ENCODE measurements at regions not wholly inside any gene's neighbourhood (a gene's known extent, or its start where the extent isn't known, plus 50 kb on each side); places are given as distances from the start of the nearest gene placed in this dataset.

DNA sequence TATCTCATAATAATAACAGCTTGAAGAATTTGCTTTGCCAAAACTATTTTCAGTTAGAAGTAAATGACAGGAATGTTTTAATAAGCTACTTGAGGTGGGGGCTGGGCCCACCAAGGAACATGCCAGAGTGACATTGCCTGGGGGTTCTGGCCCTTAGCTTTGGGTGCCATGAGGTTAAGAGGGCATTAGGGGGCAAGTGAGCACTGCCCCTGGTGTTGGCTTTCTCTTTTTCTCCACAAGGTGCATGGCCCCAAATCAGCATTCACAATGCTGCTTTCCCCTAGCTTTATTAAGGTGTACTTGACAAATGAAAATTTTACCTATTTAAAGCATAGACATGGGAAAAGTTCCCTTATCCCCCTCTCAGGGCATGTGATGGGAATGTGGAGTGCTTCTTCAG, 305.4 kb downstream of the TENT4A start:
- H3K27ac Mint-ChIP-seq = no peak overlapping the region
- POLR2A ChIA-PET = no interaction called here
- peaks cover 16% of the 10 kb centered on the region for H3K9me3 ChIP-seq (ENCODE audit: low read length)
- no peaks in the 10 kb centered on the region for H3K27me3 Mint-ChIP-seq
- H3K27me3 ChIP-seq (ENCODE audit: insufficient read depth, low read length, poor library complexity, severe bottlenecking) = no peaks in the 10 kb centered on the region
- H3K4me3 Mint-ChIP-seq = no peak overlapping the region
- CTCF ChIA-PET = no interaction called here
- no peaks in the 10 kb centered on the region for H3K36me3 Mint-ChIP-seq
- H3K9me3 Mint-ChIP-seq = peaks cover 6 to 30% (median 19%) of the 10 kb centered on the region in 5 donors
- H3K4me3 ChIP-seq (ENCODE audit: low read length) = no peak overlapping the region
- DNase-seq = no peak
- H3K4me1 Mint-ChIP-seq = no peaks in the 10 kb centered on the region
- H3K27ac ChIP-seq (ENCODE audit: low read depth, low read length) = no peak overlapping the region
- no peaks in the 10 kb centered on the region for H3K4me1 ChIP-seq (ENCODE audit: insufficient read depth, low read length)
- H3K36me3 ChIP-seq (ENCODE audit: insufficient read depth, low read length) = no peaks in the 10 kb centered on the region

DNA sequence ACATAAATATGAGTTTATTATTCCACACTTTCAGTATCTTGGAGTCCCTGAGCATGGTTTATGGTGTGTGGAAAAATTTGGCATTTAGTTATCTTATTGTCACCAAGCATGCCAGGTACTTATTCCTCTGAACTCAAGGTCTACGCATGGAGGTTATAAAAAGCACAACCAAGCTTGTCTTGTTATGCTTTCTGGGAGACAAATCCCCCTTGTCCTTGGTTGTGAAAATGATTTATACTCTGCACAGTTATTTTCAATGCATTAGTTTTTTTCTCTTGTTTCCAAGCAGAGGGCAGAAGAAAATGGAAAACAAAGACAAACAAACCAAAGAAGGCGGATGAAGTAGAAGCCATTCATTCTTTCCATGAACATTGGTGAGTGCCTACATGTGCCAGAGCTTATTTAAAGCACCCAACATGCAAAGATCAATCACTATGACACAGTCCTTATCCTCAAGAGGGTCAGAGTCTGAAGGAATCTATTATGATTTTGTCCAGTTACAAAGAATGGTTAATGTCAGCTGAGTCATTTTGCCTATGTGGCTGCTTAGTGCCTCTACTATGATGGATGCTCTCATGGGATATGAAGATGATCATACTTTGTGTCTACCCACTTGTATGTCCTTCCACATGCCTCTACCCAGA, 323.1 kb downstream of the TENT4A start:
- no peak overlapping the region for H3K27ac ChIP-seq (ENCODE audit: low read depth, low read length)
- Mint-ChIP-seq H3K36me3 (no peaks in the 10 kb centered on the region), H3K4me3 (no peak overlapping the region), H3K27me3 (peaks cover 0 to 2% of the 10 kb centered on the region in 2 donors), H3K4me1 (no peaks in the 10 kb centered on the region), H3K9me3 (peaks cover 0 to 12% (median 2%) of the 10 kb centered on the region in 5 donors), H3K27ac (no peak overlapping the region)
- no peaks in the 10 kb centered on the region for H3K9me3 ChIP-seq (ENCODE audit: low read length)
- POLR2A ChIA-PET = no interaction called here
- H3K36me3 ChIP-seq (ENCODE audit: insufficient read depth, low read length) = no peaks in the 10 kb centered on the region
- H3K4me1 ChIP-seq (ENCODE audit: insufficient read depth, low read length) = no peaks in the 10 kb centered on the region
- CTCF ChIA-PET = no interaction called here
- no peak overlapping the region for H3K4me3 ChIP-seq (ENCODE audit: low read length)
- H3K27me3 ChIP-seq (ENCODE audit: insufficient read depth, low read length, poor library complexity, severe bottlenecking) = no peaks in the 10 kb centered on the region
- no peak for DNase-seq

DNA sequence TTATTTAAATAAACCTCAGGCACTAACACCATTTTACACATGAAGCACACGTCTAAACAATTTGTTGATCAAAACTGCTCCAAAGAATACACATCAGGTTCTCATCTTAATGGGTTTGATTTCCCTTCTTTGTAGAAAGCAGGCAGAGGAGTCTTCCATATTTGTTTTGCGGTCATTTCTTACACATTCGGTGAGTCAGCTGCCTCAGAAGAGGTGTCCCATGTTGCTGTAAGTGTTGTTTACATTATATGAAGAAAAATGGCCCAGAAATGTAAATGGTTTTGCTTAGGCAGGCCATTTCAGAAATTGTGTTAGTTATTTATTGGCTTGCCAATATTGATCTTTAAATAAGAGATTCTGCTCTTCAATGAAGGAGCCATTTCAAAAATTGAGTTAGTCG, 325.8 kb downstream of the TENT4A start:
- Mint-ChIP-seq H3K27ac (no peak overlapping the region), H3K9me3 (peaks cover 0 to 10% (median under 1%) of the 10 kb centered on the region in 5 donors), H3K27me3 (peaks cover 0 to 2% of the 10 kb centered on the region in 2 donors), H3K4me3 (no peak overlapping the region), H3K36me3 (no peaks in the 10 kb centered on the region), H3K4me1 (no peaks in the 10 kb centered on the region)
- CTCF ChIA-PET = no interaction called here
- no peak overlapping the region for H3K27ac ChIP-seq (ENCODE audit: low read depth, low read length)
- H3K4me3 ChIP-seq (ENCODE audit: low read length) = no peak overlapping the region
- DNase-seq = no peak
- POLR2A ChIA-PET = no interaction called here
- H3K36me3 ChIP-seq (ENCODE audit: insufficient read depth, low read length) = no peaks in the 10 kb centered on the region
- H3K27me3 ChIP-seq (ENCODE audit: insufficient read depth, low read length, poor library complexity, severe bottlenecking) = no peaks in the 10 kb centered on the region
- no peaks in the 10 kb centered on the region for H3K4me1 ChIP-seq (ENCODE audit: insufficient read depth, low read length)
- H3K9me3 ChIP-seq (ENCODE audit: low read length) = no peaks in the 10 kb centered on the region

- peaks cover 0 to under 1% of the 10 kb centered on the region in 2 donors for H3K27me3 Mint-ChIP-seq
- no peak overlapping the region for H3K27ac Mint-ChIP-seq
Measured at GRCh38 chr5:7040111-7040510, 326.9 kb downstream of the TENT4A start.

GRCh38 chr5:7043797-7044196, 330.6 kb downstream of the TENT4A start:
- DNase-seq = no peak
- H3K4me3 ChIP-seq (ENCODE audit: low read length) = no peak overlapping the region
- H3K9me3 Mint-ChIP-seq = peaks cover 0 to 12% (median 0%) of the 10 kb centered on the region in 5 donors
- H3K9me3 ChIP-seq (ENCODE audit: low read length) = no peaks in the 10 kb centered on the region
- H3K36me3 ChIP-seq (ENCODE audit: insufficient read depth, low read length) = no peaks in the 10 kb centered on the region
- ChIA-PET POLR2A (no interaction called here), CTCF (no interaction called here)
- no peaks in the 10 kb centered on the region for H3K27me3 Mint-ChIP-seq
- H3K27me3 ChIP-seq (ENCODE audit: insufficient read depth, low read length, poor library complexity, severe bottlenecking) = no peaks in the 10 kb centered on the region
- H3K4me3 Mint-ChIP-seq = no peak overlapping the region
- H3K4me1 ChIP-seq (ENCODE audit: insufficient read depth, low read length) = no peaks in the 10 kb centered on the region
- H3K36me3 Mint-ChIP-seq = no peaks in the 10 kb centered on the region
- no peak overlapping the region for H3K27ac Mint-ChIP-seq
- no peaks in the 10 kb centered on the region for H3K4me1 Mint-ChIP-seq
- no peak overlapping the region for H3K27ac ChIP-seq (ENCODE audit: low read depth, low read length)

More at GRCh38 chr5:7040111-7040510, 326.9 kb downstream of the TENT4A start:
- no peaks in the 10 kb centered on the region for H3K36me3 ChIP-seq (ENCODE audit: insufficient read depth, low read length)
- H3K27ac ChIP-seq (ENCODE audit: low read depth, low read length) = no peak overlapping the region
- CTCF ChIA-PET = no interaction called here
- H3K4me3 ChIP-seq (ENCODE audit: low read length) = no peak overlapping the region
- POLR2A ChIA-PET = no interaction called here
- no peaks in the 10 kb centered on the region for H3K27me3 ChIP-seq (ENCODE audit: insufficient read depth, low read length, poor library complexity, severe bottlenecking)
- Mint-ChIP-seq H3K4me3 (no peak overlapping the region), H3K9me3 (peaks cover 0 to 10% (median 0%) of the 10 kb centered on the region in 5 donors), H3K4me1 (no peaks in the 10 kb centered on the region), H3K36me3 (no peaks in the 10 kb centered on the region)
- no peak for DNase-seq
- no peaks in the 10 kb centered on the region for H3K4me1 ChIP-seq (ENCODE audit: insufficient read depth, low read length)
- no peaks in the 10 kb centered on the region for H3K9me3 ChIP-seq (ENCODE audit: low read length)

DNA sequence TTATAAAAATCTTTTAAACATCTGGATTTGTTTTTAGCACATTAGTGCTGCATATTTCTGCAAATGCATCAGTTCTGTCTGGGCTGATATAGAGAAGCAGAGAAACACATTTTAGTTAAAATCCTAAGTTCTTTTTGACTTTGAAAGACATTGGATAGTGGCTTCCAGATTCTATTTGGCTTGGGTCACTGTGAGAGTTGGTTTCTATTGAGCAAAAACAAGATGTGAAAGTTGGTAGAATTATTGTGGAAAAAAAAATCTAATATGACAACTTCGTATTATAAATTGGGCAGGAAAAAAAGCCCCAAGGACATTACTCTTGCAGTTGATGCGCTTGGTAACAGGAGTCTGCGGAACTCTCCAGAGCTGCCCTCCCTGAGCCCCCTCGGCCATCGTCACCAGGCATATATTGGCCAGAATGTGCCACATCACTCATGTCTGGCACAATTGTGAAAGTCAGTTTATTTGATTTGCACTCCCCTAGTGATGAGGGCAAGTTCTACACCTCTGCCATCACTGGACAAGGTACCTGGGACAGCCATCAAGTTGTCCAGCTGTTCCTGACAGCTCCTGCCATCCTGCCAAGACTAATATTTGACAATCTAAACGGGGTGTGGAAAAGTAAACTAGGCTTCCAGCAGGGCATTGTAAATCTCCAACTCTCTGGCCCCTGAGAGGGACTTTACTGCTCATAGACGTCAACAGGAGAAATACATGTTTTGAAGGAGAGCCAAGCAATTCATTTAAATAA, 334.5 kb downstream of the TENT4A start:
- CTCF ChIA-PET = no interaction called here
- Histone ChIP-seq H3K4me1 (ENCODE audit: insufficient read depth, low read length) (no peaks in the 10 kb centered on the region), H3K9me3 (ENCODE audit: low read length) (no peaks in the 10 kb centered on the region), H3K27ac (ENCODE audit: low read depth, low read length) (no peak overlapping the region), H3K27me3 (ENCODE audit: insufficient read depth, low read length, poor library complexity, severe bottlenecking) (no peaks in the 10 kb centered on the region), H3K4me3 (ENCODE audit: low read length) (no peak overlapping the region), H3K36me3 (ENCODE audit: insufficient read depth, low read length) (no peaks in the 10 kb centered on the region)
- POLR2A ChIA-PET = no interaction called here
- no peaks in the 10 kb centered on the region for H3K4me1 Mint-ChIP-seq
- DNase-seq = no peak
- H3K9me3 Mint-ChIP-seq = peaks cover 0 to 6% (median 0%) of the 10 kb centered on the region in 5 donors
- H3K27me3 Mint-ChIP-seq = no peaks in the 10 kb centered on the region
- no peak overlapping the region for H3K4me3 Mint-ChIP-seq
- no peaks in the 10 kb centered on the region for H3K36me3 Mint-ChIP-seq
- no peak overlapping the region for H3K27ac Mint-ChIP-seq

- no peak overlapping the region for H3K27ac Mint-ChIP-seq
- H3K9me3 Mint-ChIP-seq = peaks cover 0 to 9% (median 2%) of the 10 kb centered on the region in 5 donors
- H3K4me1 ChIP-seq (ENCODE audit: insufficient read depth, low read length) = no peaks in the 10 kb centered on the region
- H3K27me3 ChIP-seq (ENCODE audit: insufficient read depth, low read length, poor library complexity, severe bottlenecking) = no peaks in the 10 kb centered on the region
- H3K4me3 ChIP-seq (ENCODE audit: low read length) = no peak overlapping the region
- H3K36me3 Mint-ChIP-seq = no peaks in the 10 kb centered on the region
- no peak for DNase-seq
- no peak overlapping the region for H3K4me3 Mint-ChIP-seq
- ChIA-PET POLR2A (no interaction called here), CTCF (no interaction called here)
- no peaks in the 10 kb centered on the region for H3K4me1 Mint-ChIP-seq
- no peaks in the 10 kb centered on the region for H3K27me3 Mint-ChIP-seq
- H3K27ac ChIP-seq (ENCODE audit: low read depth, low read length) = no peak overlapping the region
- no peaks in the 10 kb centered on the region for H3K36me3 ChIP-seq (ENCODE audit: insufficient read depth, low read length)
- H3K9me3 ChIP-seq (ENCODE audit: low read length) = no peaks in the 10 kb centered on the region
Measured at GRCh38 chr5:7050986-7051385, 337.8 kb downstream of the TENT4A start.

- no peak overlapping the region for H3K27ac ChIP-seq (ENCODE audit: low read depth, low read length)
- no peak overlapping the region for H3K4me3 Mint-ChIP-seq
- ChIA-PET POLR2A (no interaction called here), CTCF (no interaction called here)
- H3K36me3 ChIP-seq (ENCODE audit: insufficient read depth, low read length) = no peaks in the 10 kb centered on the region
- H3K27me3 ChIP-seq (ENCODE audit: insufficient read depth, low read length, poor library complexity, severe bottlenecking) = no peaks in the 10 kb centered on the region
- no peaks in the 10 kb centered on the region for H3K27me3 Mint-ChIP-seq
- H3K4me3 ChIP-seq (ENCODE audit: low read length) = no peak overlapping the region
- no peak for DNase-seq
- H3K4me1 ChIP-seq (ENCODE audit: insufficient read depth, low read length) = no peaks in the 10 kb centered on the region
- no peaks in the 10 kb centered on the region for H3K9me3 ChIP-seq (ENCODE audit: low read length)
- no peak overlapping the region for H3K27ac Mint-ChIP-seq
- H3K36me3 Mint-ChIP-seq = no peaks in the 10 kb centered on the region
- H3K9me3 Mint-ChIP-seq = peaks cover 0 to 9% (median 2%) of the 10 kb centered on the region in 5 donors
- no peaks in the 10 kb centered on the region for H3K4me1 Mint-ChIP-seq
Measured at GRCh38 chr5:7053125-7053524, 339.9 kb downstream of the TENT4A start.
